Neural progenitor cell (in vitro differentiated cells): ENCODE measurements at regions not wholly inside any gene's neighbourhood (a gene's known extent, or its start where the extent isn't known, plus 50 kb on each side); places are given as distances from the start of the nearest gene placed in this dataset.

ENCODE experiments used
- DNase-seq: peaks from one replicate; pipeline ENCODE4 v3.0.0-alpha.2; 2016; ENCODE audit warnings: low spot score
- H2AFZ ChIP-seq: fragments of 200-600 bp; sonication (generic); replicated peaks from 2 replicates; pipeline ENCODE4 v1.6.1; 2016; ENCODE audit warnings: antibody characterized with exemption
- H3F3A ChIP-seq: fragments of 200-600 bp; sonication (generic); 2 replicates; pipeline ENCODE4 v1.6.1; 2016; ENCODE audit warnings: antibody characterized with exemption, low read depth
- H3K27ac ChIP-seq: fragments of 200-600 bp; sonication (generic); 2 replicates; pipeline ENCODE4 v1.5.1; 2016; ENCODE audit warnings: mild to moderate bottlenecking
- H3K27me3 ChIP-seq: fragments of 200-600 bp; sonication (generic); 2 replicates; pipeline ENCODE4 v1.6.1; 2016; ENCODE audit warnings: mild to moderate bottlenecking, moderate library complexity
- H3K36me3 ChIP-seq: fragments of 200-600 bp; sonication (generic); 2 replicates; pipeline ENCODE4 v1.5.1; 2016
- H3K4me1 ChIP-seq: fragments of 200-600 bp; sonication (generic); 2 replicates; pipeline ENCODE4 v1.6.1; 2016; ENCODE audit warnings: mixed run types
- H3K4me2 ChIP-seq: fragments of 200-600 bp; sonication (generic); 2 replicates; pipeline ENCODE4 v1.6.1; 2016
- H3K4me3 ChIP-seq: fragments of 200-600 bp; sonication (generic); 2 replicates; pipeline ENCODE4 v1.5.1; 2016
- H3K79me2 ChIP-seq: fragments of 200-600 bp; sonication (generic); 2 replicates; pipeline ENCODE4 v1.6.1; 2016; ENCODE audit warnings: low read depth
- H3K9ac ChIP-seq: fragments of 200-600 bp; sonication (generic); 2 replicates; pipeline ENCODE4 v1.6.1; 2016
- H3K9me3 ChIP-seq: fragments of 200-600 bp; sonication (generic); 2 replicates; pipeline ENCODE4 v1.5.1; 2016; ENCODE audit warnings: low read depth
- H4K20me1 ChIP-seq: fragments of 200-600 bp; sonication (generic); 2 replicates; pipeline ENCODE4 v1.6.1; 2016; ENCODE audit warnings: low read depth
- H3K27ac Mint-ChIP-seq: 3 replicates; pipeline ENCODE4 v1.8.0; 2021; ENCODE audit warnings: mixed read lengths
- H3K27me3 Mint-ChIP-seq: 2 replicates; pipeline ENCODE4 v1.8.0; 2022; ENCODE audit warnings: low read depth, mild to moderate bottlenecking, inconsistent platforms, moderate library complexity, mixed read lengths; ENCODE audit not compliant: insufficient read depth
- H3K36me3 Mint-ChIP-seq: 3 replicates; pipeline ENCODE4 v1.8.0; 2021; ENCODE audit warnings: mixed read lengths
- H3K4me1 Mint-ChIP-seq: 3 replicates; pipeline ENCODE4 v1.8.0; 2021; ENCODE audit warnings: mixed read lengths
- H3K4me3 Mint-ChIP-seq: 3 replicates; pipeline ENCODE4 v1.8.0; 2021; ENCODE audit warnings: mild to moderate bottlenecking, moderate library complexity, mixed read lengths
- H3K9me3 Mint-ChIP-seq: 3 replicates; pipeline ENCODE4 v1.8.0; 2020; ENCODE audit warnings: mixed read lengths
- CTCF ChIP-seq: fragments of 200-600 bp; sonication (generic); IDR thresholded peaks from 2 replicates; pipeline ENCODE4 v1.5.1; 2017; ENCODE audit warnings: antibody characterized with exemption, mild to moderate bottlenecking
- EZH2 ChIP-seq: fragments of 200-600 bp; sonication (generic); IDR thresholded peaks from 2 replicates; pipeline ENCODE4 v1.6.1; 2017; ENCODE audit warnings: antibody characterized with exemption, mild to moderate bottlenecking, moderate library complexity
- EZH2phosphoT487 ChIP-seq: fragments of 200-600 bp; sonication (generic); IDR thresholded peaks from 2 replicates; pipeline ENCODE4 v1.6.1; 2017; ENCODE audit warnings: antibody characterized with exemption

GRCh38 chr2:66874411-66874810 is 439.5 kb downstream of the MEIS1 start:
- no peak overlapping the region for H2AFZ ChIP-seq
- no peak overlapping the region for H3K27ac Mint-ChIP-seq
- no peak overlapping the region for H3K4me2 ChIP-seq

GRCh38 chr2:66875941-66876462 is 441.1 kb downstream of the MEIS1 start:
- no peaks in the 10 kb centered on the region for H3K27me3 ChIP-seq
- Mint-ChIP-seq H3K4me1 (peaks cover 24% of the 10 kb centered on the region), H3K27me3 (no peaks in the 10 kb centered on the region), H3K36me3 (no peaks in the 10 kb centered on the region), H3K4me3 (no peak overlapping the region), H3K27ac (no peak overlapping the region), H3K9me3 (no peaks in the 10 kb centered on the region)
- no peak overlapping the region for H3K4me3 ChIP-seq
- H3F3A ChIP-seq: no peaks in the 10 kb centered on the region
- TF ChIP-seq EZH2phosphoT487 (no peak), EZH2 (no peak), CTCF (no peak)
- DNase-seq: no peak
- no peak overlapping the region for H3K27ac ChIP-seq
- no peaks in the 10 kb centered on the region for H3K9me3 ChIP-seq
- no peaks in the 10 kb centered on the region for H4K20me1 ChIP-seq
- no peaks in the 10 kb centered on the region for H3K79me2 ChIP-seq
- no peak overlapping the region for H3K4me2 ChIP-seq
- peaks cover 9% of the 10 kb centered on the region for H3K4me1 ChIP-seq
- H3K9ac ChIP-seq: no peak overlapping the region
- no peak overlapping the region for H2AFZ ChIP-seq
- H3K36me3 ChIP-seq: no peaks in the 10 kb centered on the region

More at GRCh38 chr2:66874411-66874810, 439.5 kb downstream of the MEIS1 start:
- Histone ChIP-seq H4K20me1 (no peaks in the 10 kb centered on the region), H3K9me3 (no peaks in the 10 kb centered on the region), H3F3A (no peaks in the 10 kb centered on the region), H3K4me1 (peaks cover 9% of the 10 kb centered on the region), H3K4me3 (no peak overlapping the region), H3K36me3 (no peaks in the 10 kb centered on the region), H3K27me3 (no peaks in the 10 kb centered on the region), H3K27ac (no peak overlapping the region), H3K9ac (no peak overlapping the region), H3K79me2 (no peaks in the 10 kb centered on the region)
- H3K4me3 Mint-ChIP-seq: no peak overlapping the region
- H3K36me3 Mint-ChIP-seq: no peaks in the 10 kb centered on the region
- H3K9me3 Mint-ChIP-seq: no peaks in the 10 kb centered on the region
- peaks cover 2% of the 10 kb centered on the region for H3K27me3 Mint-ChIP-seq
- TF ChIP-seq EZH2 (no peak), EZH2phosphoT487 (no peak), CTCF (no peak)
- H3K4me1 Mint-ChIP-seq: peaks cover 24% of the 10 kb centered on the region
- DNase-seq: no peak

GRCh38 chr2:66885775-66886383 is 451.0 kb downstream of the MEIS1 start:
- Mint-ChIP-seq H3K27ac (no peak overlapping the region), H3K36me3 (no peaks in the 10 kb centered on the region), H3K9me3 (peaks cover 13% of the 10 kb centered on the region), H3K4me3 (no peak overlapping the region), H3K4me1 (no peaks in the 10 kb centered on the region), H3K27me3 (no peaks in the 10 kb centered on the region)
- Histone ChIP-seq H2AFZ (no peak overlapping the region), H3K27ac (no peak overlapping the region), H3K4me1 (no peaks in the 10 kb centered on the region), H3K9me3 (no peaks in the 10 kb centered on the region), H3K4me3 (no peak overlapping the region), H3K9ac (no peak overlapping the region), H3F3A (no peaks in the 10 kb centered on the region), H3K36me3 (no peaks in the 10 kb centered on the region), H4K20me1 (no peaks in the 10 kb centered on the region), H3K79me2 (no peaks in the 10 kb centered on the region), H3K4me2 (no peak overlapping the region), H3K27me3 (no peaks in the 10 kb centered on the region)
- TF ChIP-seq CTCF (no peak), EZH2 (no peak), EZH2phosphoT487 (no peak)
- DNase-seq: no peak
